ENCODE measurements at regions not wholly inside any gene's neighbourhood (a gene's known extent, or its start where the extent isn't known, plus 50 kb on each side); places are given as distances from the start of the nearest gene placed in this dataset.

- Histone ChIP-seq H4K20me1 (ENCODE audit: control insufficient read depth, insufficient read depth, low read length, poor library complexity, severe bottlenecking) (no peaks in the 10 kb centered on the region), H3K27ac (ENCODE audit: low read length in 2 of 2) (no peak overlapping the region), H3K4me1 (ENCODE audit: control insufficient read depth in 2 of 2, insufficient read depth in 2 of 2, low read length in 2 of 2) (no peaks in the 10 kb centered on the region), H2AFZ (ENCODE audit: insufficient read depth, low read depth, low read length, poor library complexity, severe bottlenecking) (no peak overlapping the region), H3K9me3 (ENCODE audit: control extremely low read depth in 1 of 3, control insufficient read depth in 2 of 3, insufficient read depth in 1 of 3, low read length in 2 of 3) (no peaks in the 10 kb centered on the region), H3K4me3 (ENCODE audit: control extremely low read depth in 1 of 5, extremely low read depth in 1 of 5, insufficient read depth in 1 of 5, low read depth in 2 of 5, low read length in 4 of 5) (no peak overlapping the region), H3K4me2 (replicated peaks; ENCODE audit: low read depth, low read length, poor library complexity, severe bottlenecking) (no peak overlapping the region), H3K27me3 (replicated peaks in 1 of 4; ENCODE audit: control extremely low read depth in 1 of 4, control insufficient read depth in 3 of 4, insufficient read depth in 4 of 4, low read length in 3 of 4) (no peaks in the 10 kb centered on the region), H3K79me2 (ENCODE audit: control insufficient read depth, insufficient read depth, low read length) (no peaks in the 10 kb centered on the region), H3K36me3 (replicated peaks in 1 of 2; ENCODE audit: control extremely low read depth in 1 of 2, control insufficient read depth in 1 of 2, extremely low read depth in 1 of 2, insufficient read depth in 2 of 2, low read length in 1 of 2) (no peaks in the 10 kb centered on the region), H3K9ac (ENCODE audit: low read length) (no peak overlapping the region)
- ChIA-PET POLR2A (no interaction called here), CTCF (no interaction called here)
- no peak for DNase-seq
- Mint-ChIP-seq H3K4me1 (peaks cover 4% of the 10 kb centered on the region), H3K27ac (no peak overlapping the region), H3K4me3 (no peak overlapping the region), H3K27me3 (peaks cover 11% of the 10 kb centered on the region), H3K9me3 (ENCODE audit: insufficient read depth) (no peaks in the 10 kb centered on the region)
- WGBS (ENCODE audit: insufficient coverage), result no CpG with 5 or more reads among the region's 3 CpGs
- ATAC-seq (ENCODE audit: low read depth), result no peak
- intact Hi-C loops (cut with micrococcal nuclease), result no loop called here
- TF ChIP-seq EZH2 (IDR thresholded peaks at IDR 0.05; ENCODE audit: borderline replicate concordance, insufficient read depth, low read depth, low read length, poor library complexity, severe bottlenecking) (no peak), CTCF (IDR thresholded peaks at IDR 0.05) (no peak)
These were observed 296.9 kb downstream of the ADGB start for GRCh38 chr6:146895772-146896061.

- Histone ChIP-seq H3K27ac (ENCODE audit: low read length in 2 of 2) (no peak overlapping the region), H3K79me2 (ENCODE audit: control insufficient read depth, insufficient read depth, low read length) (no peaks in the 10 kb centered on the region), H2AFZ (ENCODE audit: insufficient read depth, low read depth, low read length, poor library complexity, severe bottlenecking) (no peak overlapping the region), H3K27me3 (replicated peaks in 1 of 4; ENCODE audit: control extremely low read depth in 1 of 4, control insufficient read depth in 3 of 4, insufficient read depth in 4 of 4, low read length in 3 of 4) (no peaks in the 10 kb centered on the region), H3K9ac (ENCODE audit: low read length) (no peak overlapping the region), H3K4me3 (ENCODE audit: control extremely low read depth in 1 of 5, extremely low read depth in 1 of 5, insufficient read depth in 1 of 5, low read depth in 2 of 5, low read length in 4 of 5) (no peak overlapping the region), H3K4me1 (ENCODE audit: control insufficient read depth in 2 of 2, insufficient read depth in 2 of 2, low read length in 2 of 2) (no peaks in the 10 kb centered on the region), H3K9me3 (ENCODE audit: control extremely low read depth in 1 of 3, control insufficient read depth in 2 of 3, insufficient read depth in 1 of 3, low read length in 2 of 3) (no peaks in the 10 kb centered on the region), H3K4me2 (replicated peaks; ENCODE audit: low read depth, low read length, poor library complexity, severe bottlenecking) (no peak overlapping the region), H4K20me1 (ENCODE audit: control insufficient read depth, insufficient read depth, low read length, poor library complexity, severe bottlenecking) (no peaks in the 10 kb centered on the region), H3K36me3 (replicated peaks in 1 of 2; ENCODE audit: control extremely low read depth in 1 of 2, control insufficient read depth in 1 of 2, extremely low read depth in 1 of 2, insufficient read depth in 2 of 2, low read length in 1 of 2) (no peaks in the 10 kb centered on the region)
- H3K27me3 Mint-ChIP-seq, result peaks cover 11% of the 10 kb centered on the region
- no peak for ATAC-seq (ENCODE audit: low read depth)
- H3K27ac Mint-ChIP-seq, result no peak overlapping the region
- CTCF ChIA-PET, result no interaction called here
- POLR2A ChIA-PET, result interaction anchor here (0.6 kb wide), 1 partner anchor 11 kb away, joined by 3 read pairs; no protein-coding TSS in a partner anchor
- WGBS (ENCODE audit: insufficient coverage), result 83% methylated on average over 6 of the region's 8 CpGs
- no peaks in the 10 kb centered on the region for H3K9me3 Mint-ChIP-seq (ENCODE audit: insufficient read depth)
- intact Hi-C loops (cut with micrococcal nuclease), result no loop called here
- TF ChIP-seq EZH2 (IDR thresholded peaks at IDR 0.05; ENCODE audit: borderline replicate concordance, insufficient read depth, low read depth, low read length, poor library complexity, severe bottlenecking) (no peak), CTCF (IDR thresholded peaks at IDR 0.05) (no peak)
- no peak overlapping the region for H3K4me3 Mint-ChIP-seq
- no peak for DNase-seq
- peaks cover 4% of the 10 kb centered on the region for H3K4me1 Mint-ChIP-seq
These were observed 297.5 kb downstream of the ADGB start for GRCh38 chr6:146896062-146896813.

All from B cell (primary cell).